GM12878 (cell line): ENCODE measurements at regions not wholly inside any gene's neighbourhood (a gene's known extent, or its start where the extent isn't known, plus 50 kb on each side); places are given as distances from the start of the nearest gene placed in this dataset.

Experiments used
- ATAC-seq: fragments of 200-7000 bp; cut with Tn5 transposase; 3 replicates; pipeline ENCODE4 v1.9.1; 2020; ENCODE audit warnings: mild to moderate bottlenecking, moderate library complexity
- BruUV-seq: library from RNA; stranded (reverse); fragments of 400-500 nt; replicated peaks from 2 replicates; lab custom pipeline; 2021; lab: Mats Ljungman, UMichigan
- CTCF ChIA-PET: fragments of 300-600 bp; sonication (Branson Sonifier 250); formaldehyde crosslinking; extraction: SDS; loops from one replicate; lab custom pipeline; 2021; ENCODE audit warnings: inconsistent platforms; lab: Yijun Ruan, JAX
- POLR2A ChIA-PET: fragments of 350-600 bp; formaldehyde crosslinking; extraction: SDS; loops from one replicate; lab custom pipeline; 2021; ENCODE audit warnings: inconsistent platforms; lab: Charles Lee
- RAD21 ChIA-PET: fragments of 300-600 bp; sonication (Branson Sonifier 250); formaldehyde crosslinking; loops from one replicate; lab custom pipeline; 2023; ENCODE audit warnings: antibody characterized with exemption; ENCODE audit not compliant: unreplicated experiment; lab: Charles Lee
- SMC1A ChIA-PET: fragments of 300-600 bp; sonication (Branson Sonifier 250); formaldehyde crosslinking; loops from one replicate; lab custom pipeline; 2023; ENCODE audit not compliant: unreplicated experiment, uncharacterized antibody; lab: Charles Lee
- DNase-seq: peaks from one replicate; pipeline ENCODE4 v3.0.0-alpha.2; 2011; ENCODE audit warnings: low read depth, low spot score
- FAIRE-seq: peaks from 3 replicates; lab custom pipeline; 2011; peaks lifted over from hg19 to GRCh38; lab: Jason Lieb, UNC
- H2AFZ ChIP-seq: 2 replicates; pipeline ENCODE4 v1.6.0; 2011; ENCODE audit warnings: low read depth, low read length, control low read depth; ENCODE audit not compliant: control insufficient read depth
- H3K27ac ChIP-seq: 2 replicates; pipeline ENCODE4 v1.5.1; 2011; ENCODE audit warnings: control low read depth; ENCODE audit not compliant: control insufficient read depth, insufficient read depth
- H3K27me3 ChIP-seq, 2 experiments: replicated peaks in 1 of 2; 2 replicates each; pipeline versions ENCODE4 v1.6.0 to v1.6.1; 2011; ENCODE audit warnings: low read length in 1 of 2; ENCODE audit not compliant: control insufficient read depth in 2 of 2, insufficient read depth in 2 of 2
- H3K36me3 ChIP-seq, 2 experiments: 2 replicates each; pipeline ENCODE4 v1.5.1; 2011; ENCODE audit warnings: low read length in 1 of 2; ENCODE audit not compliant: control insufficient read depth in 2 of 2, insufficient read depth in 2 of 2
- H3K4me1 ChIP-seq: 2 replicates; pipeline ENCODE4 v1.6.1; 2011; ENCODE audit warnings: mild to moderate bottlenecking, low read length, moderate library complexity, mixed read lengths; ENCODE audit not compliant: control insufficient read depth, insufficient read depth
- H3K4me2 ChIP-seq: 2 replicates; pipeline ENCODE4 v1.6.0; 2011; ENCODE audit warnings: control low read depth; ENCODE audit not compliant: control insufficient read depth, insufficient read depth
- H3K4me3 ChIP-seq: fragments of 200-600 bp; sonication (generic); 2 replicates; pipeline ENCODE4 v1.5.1; 2016
- H3K79me2 ChIP-seq: 2 replicates; pipeline ENCODE4 v1.6.0; 2011; ENCODE audit warnings: low read length; ENCODE audit not compliant: control insufficient read depth, insufficient read depth
- H3K9ac ChIP-seq: 2 replicates; pipeline ENCODE4 v1.8.0; 2011; ENCODE audit warnings: low read length, control low read depth, mixed read lengths; ENCODE audit not compliant: control insufficient read depth, insufficient read depth
- H3K9me3 ChIP-seq: replicated peaks from 3 replicates; pipeline ENCODE4 v1.5.1; 2011; ENCODE audit warnings: mild to moderate bottlenecking, low read length; ENCODE audit not compliant: control insufficient read depth, insufficient read depth
- H4K20me1 ChIP-seq: 2 replicates; pipeline ENCODE4 v1.6.0; 2011; ENCODE audit not compliant: control insufficient read depth, insufficient read depth
- CREM ChIP-seq: IDR thresholded peaks from 2 replicates; pipeline ENCODE4 v1.6.1; 2014; ENCODE audit warnings: antibody characterized with exemption, low read depth
- HDAC6 ChIP-seq: fragments of 200-600 bp; sonication (generic); IDR thresholded peaks from one replicate; pipeline ENCODE4 v1.8.0; 2017; ENCODE audit warnings: antibody characterized with exemption; ENCODE audit not compliant: unreplicated experiment
- JUND ChIP-seq: IDR thresholded peaks from 2 replicates; pipeline ENCODE4 v1.6.1; 2012; ENCODE audit warnings: low read depth, mild to moderate bottlenecking, low read length, improper control_type of control experiment, moderate library complexity
- KAT2A ChIP-seq: conservative IDR thresholded peaks from 2 replicates; pipeline ENCODE4 v1.6.1; 2011; ENCODE audit warnings: low read depth, low read length; ENCODE audit not compliant: control insufficient read depth
- MEF2B ChIP-seq: fragments of 450-650 bp; IDR thresholded peaks from 2 replicates; pipeline ENCODE4 v1.6.1; 2018; ENCODE audit warnings: mild to moderate bottlenecking, moderate library complexity; ENCODE audit not compliant: partially characterized antibody, poor library complexity, severe bottlenecking
- MTA3 ChIP-seq: IDR thresholded peaks from 2 replicates; pipeline ENCODE4 v1.6.1; 2012; ENCODE audit warnings: low read length, inconsistent platforms, borderline replicate concordance
- PBX3 ChIP-seq: IDR thresholded peaks from 2 replicates; pipeline ENCODE4 v1.6.1; 2011; ENCODE audit warnings: mild to moderate bottlenecking, low read depth, low read length, moderate library complexity; ENCODE audit not compliant: insufficient replicate concordance
- SMC3 ChIP-seq: IDR thresholded peaks from 2 replicates; pipeline ENCODE4 v1.6.1; 2011; ENCODE audit warnings: low read length, improper control_type of control experiment, borderline replicate concordance
- WGBS: methylation state at CpG from one replicate; pipeline ENCODE4 v1.1.6; 2016; ENCODE audit warnings: low lambda C conversion rate; ENCODE audit not compliant: insufficient replicate concordance, insufficient coverage; ENCODE audit errors: missing lambda C conversion rate; 5-methylcytosine and 5-hydroxymethylcytosine counted together
- in situ Hi-C: fragments of 300-500 bp; cut with MboI; formaldehyde crosslinking; loops from 9 replicates; pipeline ENCODE4 v1.14.3; 2018; ENCODE audit warnings: mixed read lengths
- intact Hi-C: fragments of 100-400 bp; cut with micrococcal nuclease; formaldehyde crosslinking; loops from one replicate; pipeline ENCODE4 v1.14.2; 2022; ENCODE audit not compliant: unreplicated experiment
- TF ChIP-seq, protein P1 (sequence below): fragments of 450-650 bp; IDR thresholded peaks from 2 replicates; pipeline ENCODE4 v1.6.1; 2014; ENCODE audit warnings: mild to moderate bottlenecking
- TF ChIP-seq, protein P2 (sequence below): fragments of 450-650 bp; IDR thresholded peaks from 2 replicates; pipeline ENCODE4 v1.6.1; 2017; ENCODE audit warnings: low read depth, mild to moderate bottlenecking, moderate library complexity

DNA sequence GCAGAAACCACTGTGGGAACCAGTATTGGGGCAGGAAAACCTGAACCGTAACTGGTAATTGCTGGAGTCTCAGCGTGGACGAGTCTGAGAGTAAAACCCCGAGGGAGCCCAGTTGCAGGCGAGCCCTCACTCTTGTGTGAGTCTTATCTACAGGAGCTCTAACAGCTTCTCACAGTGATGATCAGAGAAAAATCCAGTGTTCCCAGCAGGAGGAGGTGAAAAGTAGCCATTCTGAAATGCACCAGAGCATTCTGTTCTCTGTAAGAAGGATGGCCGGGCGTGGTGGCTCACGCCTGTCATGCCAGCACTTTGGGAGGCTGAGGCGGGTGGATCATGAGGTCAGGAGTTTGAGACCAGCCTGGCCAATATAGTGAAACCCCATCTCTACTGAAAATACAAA is 161.2 kb downstream of the COPRS start:
- TF ChIP-seq, protein P1, sequence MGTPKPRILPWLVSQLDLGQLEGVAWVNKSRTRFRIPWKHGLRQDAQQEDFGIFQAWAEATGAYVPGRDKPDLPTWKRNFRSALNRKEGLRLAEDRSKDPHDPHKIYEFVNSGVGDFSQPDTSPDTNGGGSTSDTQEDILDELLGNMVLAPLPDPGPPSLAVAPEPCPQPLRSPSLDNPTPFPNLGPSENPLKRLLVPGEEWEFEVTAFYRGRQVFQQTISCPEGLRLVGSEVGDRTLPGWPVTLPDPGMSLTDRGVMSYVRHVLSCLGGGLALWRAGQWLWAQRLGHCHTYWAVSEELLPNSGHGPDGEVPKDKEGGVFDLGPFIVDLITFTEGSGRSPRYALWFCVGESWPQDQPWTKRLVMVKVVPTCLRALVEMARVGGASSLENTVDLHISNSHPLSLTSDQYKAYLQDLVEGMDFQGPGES: no peak
- peak; percentile 18 for TF ChIP-seq MEF2B
- DNase-seq (no peak), FAIRE-seq (no peak), ATAC-seq (no peak)
- Histone ChIP-seq H3K9ac (no peak overlapping the region), H3K9me3 (no peaks in the 10 kb centered on the region), H3K79me2 (no peaks in the 10 kb centered on the region), H3K4me1 (no peaks in the 10 kb centered on the region), H4K20me1 (no peaks in the 10 kb centered on the region), H2AFZ (no peak overlapping the region), H3K4me3 (no peak overlapping the region), H3K27me3 (peaks cover 0 to 2% of the 10 kb centered on the region in 2 experiments; a peak in 3 of 4 replicates), H3K4me2 (no peak overlapping the region), H3K27ac (no peak overlapping the region), H3K36me3 (no peaks in the 10 kb centered on the region)
- CTCF ChIA-PET: no interaction called here
- POLR2A ChIA-PET: no interaction called here
- intact Hi-C loops (no loop called here), in situ Hi-C loops (no loop called here)
- no TSS peak for BruUV-seq
- 37% methylated on average over 9 of the region's 9 CpGs for WGBS
- SMC1A ChIA-PET: no interaction called here
- RAD21 ChIA-PET: no interaction called here

GRCh38 chr17:31696703-31697325 is 162.2 kb downstream of the COPRS start:
- no peak for FAIRE-seq
- intact Hi-C loops: no loop called here
- no peak overlapping the region for H3K27ac ChIP-seq
- ChIA-PET CTCF (no interaction called here), SMC1A (interaction anchor here (1.2 kb wide), 1 partner anchor 10 kb away, joined by 6 read pairs; no protein-coding TSS in a partner anchor), POLR2A (interaction anchor here (0.5 to 0.6 kb wide), 2 partner anchors 236 to 345 kb away, joined by 3 to 5 read pairs; no protein-coding TSS in a partner anchor), RAD21 (interaction anchor here (0.8 kb wide), 1 partner anchor 146 kb away, joined by 3 read pairs; no protein-coding TSS in a partner anchor)
- no peaks in the 10 kb centered on the region for H3K79me2 ChIP-seq
- no peak overlapping the region for H3K4me2 ChIP-seq
- DNase-seq: no peak
- 32% methylated on average over 9 of the region's 9 CpGs for WGBS
- H3K4me3 ChIP-seq: no peak overlapping the region
- H4K20me1 ChIP-seq: no peaks in the 10 kb centered on the region
- no peaks in the 10 kb centered on the region for H3K9me3 ChIP-seq
- in situ Hi-C loops: no loop called here
- no peaks in the 10 kb centered on the region for H3K36me3 ChIP-seq
- no peak overlapping the region for H2AFZ ChIP-seq
- no TSS peak for BruUV-seq
- ATAC-seq: no peak
- no peaks in the 10 kb centered on the region for H3K4me1 ChIP-seq
- peaks cover 0 to 2% of the 10 kb centered on the region in 2 experiments; a peak in 3 of 4 replicates for H3K27me3 ChIP-seq
- no peak overlapping the region for H3K9ac ChIP-seq
- TF ChIP-seq PBX3: no peak
- TF ChIP-seq SMC3: no peak
- no peak for TF ChIP-seq HDAC6
- TF ChIP-seq MTA3: no peak
- no peak for TF ChIP-seq CREM
- TF ChIP-seq, protein P2, sequence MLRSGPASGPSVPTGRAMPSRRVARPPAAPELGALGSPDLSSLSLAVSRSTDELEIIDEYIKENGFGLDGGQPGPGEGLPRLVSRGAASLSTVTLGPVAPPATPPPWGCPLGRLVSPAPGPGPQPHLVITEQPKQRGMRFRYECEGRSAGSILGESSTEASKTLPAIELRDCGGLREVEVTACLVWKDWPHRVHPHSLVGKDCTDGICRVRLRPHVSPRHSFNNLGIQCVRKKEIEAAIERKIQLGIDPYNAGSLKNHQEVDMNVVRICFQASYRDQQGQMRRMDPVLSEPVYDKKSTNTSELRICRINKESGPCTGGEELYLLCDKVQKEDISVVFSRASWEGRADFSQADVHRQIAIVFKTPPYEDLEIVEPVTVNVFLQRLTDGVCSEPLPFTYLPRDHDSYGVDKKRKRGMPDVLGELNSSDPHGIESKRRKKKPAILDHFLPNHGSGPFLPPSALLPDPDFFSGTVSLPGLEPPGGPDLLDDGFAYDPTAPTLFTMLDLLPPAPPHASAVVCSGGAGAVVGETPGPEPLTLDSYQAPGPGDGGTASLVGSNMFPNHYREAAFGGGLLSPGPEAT: no peak
- TF ChIP-seq JUND: no peak
- TF ChIP-seq KAT2A: no peak
